ENCODE measurements at regions not wholly inside any gene's neighbourhood (a gene's known extent, or its start where the extent isn't known, plus 50 kb on each side); places are given as distances from the start of the nearest gene placed in this dataset.
"Not testable (repeated sequence)": the region's sequence is repeated elsewhere in the genome, so short reads cannot be mapped to it uniquely, and the experiment has no call there.

- DNase-seq, result no peak
These were observed 426.6 kb downstream of the NDFIP2 start for GRCh38 chr13:79907527-79907926.

DNA sequence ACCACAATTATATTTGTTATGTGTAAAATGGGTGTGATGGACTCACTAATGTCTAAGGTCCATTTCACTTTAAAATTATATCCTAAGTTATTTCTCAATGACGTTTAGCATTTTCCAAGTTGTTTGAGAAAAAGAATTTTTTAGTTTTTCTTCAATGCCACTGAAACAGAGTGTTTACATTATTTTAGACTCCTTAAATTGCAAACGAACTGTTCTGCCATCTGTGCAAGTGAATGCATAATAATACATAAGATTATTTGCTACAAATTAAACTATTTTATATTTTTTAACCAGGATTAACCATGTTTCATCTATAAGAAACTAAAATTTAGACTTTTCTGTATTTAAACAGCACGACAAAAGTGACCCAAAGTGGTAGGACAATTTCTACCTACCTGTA, 425.4 kb downstream of the NDFIP2 start:
- DNase-seq, result no peak

GRCh38 chr13:79905018-79905417, 424.1 kb downstream of the NDFIP2 start:
- DNase-seq, result no peak

DNA sequence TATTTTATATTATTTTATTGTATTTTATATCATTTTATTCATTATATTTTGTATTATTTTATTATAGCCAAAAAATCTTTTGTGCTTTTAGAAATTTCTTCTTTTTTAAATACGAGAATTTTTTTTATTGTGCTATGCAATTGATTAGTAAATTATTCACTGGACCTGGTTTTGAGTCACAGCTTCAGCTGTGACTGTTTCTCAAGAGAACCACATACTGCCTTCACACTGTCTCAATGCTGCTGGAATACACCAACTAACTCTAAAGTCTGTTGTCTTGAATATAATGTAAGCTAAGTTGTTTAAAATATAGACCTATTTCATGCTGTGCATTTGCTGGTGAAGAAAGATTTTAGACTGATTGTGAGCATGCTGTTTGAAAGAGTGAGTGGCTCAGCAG, 423.6 kb downstream of the NDFIP2 start:
- DNase-seq, result no peak

DNA sequence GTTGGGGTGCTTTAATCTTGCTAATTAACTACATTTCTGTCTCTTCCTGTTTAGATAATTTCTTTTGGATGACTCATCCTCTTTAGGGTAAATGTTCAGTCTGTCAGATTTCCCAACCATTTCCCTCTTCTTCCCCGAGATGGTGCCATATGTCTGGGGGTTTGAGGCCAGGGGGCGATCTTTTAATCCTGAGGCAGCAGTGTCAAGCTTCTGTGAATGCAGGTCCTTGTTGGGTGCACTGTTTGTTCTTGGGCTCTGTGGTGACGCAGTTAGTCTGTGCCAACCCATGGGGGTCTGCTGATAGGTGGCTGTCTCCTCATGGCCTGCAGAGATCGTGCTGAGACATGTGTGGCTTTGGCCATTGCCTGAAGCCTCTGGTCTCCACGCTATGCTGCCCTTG, 420.4 kb downstream of the NDFIP2 start:
- DNase-seq, result peak; percentile 15

- no peak for DNase-seq
These were observed 419.4 kb downstream of the NDFIP2 start for GRCh38 chr13:79900356-79900755.

DNA sequence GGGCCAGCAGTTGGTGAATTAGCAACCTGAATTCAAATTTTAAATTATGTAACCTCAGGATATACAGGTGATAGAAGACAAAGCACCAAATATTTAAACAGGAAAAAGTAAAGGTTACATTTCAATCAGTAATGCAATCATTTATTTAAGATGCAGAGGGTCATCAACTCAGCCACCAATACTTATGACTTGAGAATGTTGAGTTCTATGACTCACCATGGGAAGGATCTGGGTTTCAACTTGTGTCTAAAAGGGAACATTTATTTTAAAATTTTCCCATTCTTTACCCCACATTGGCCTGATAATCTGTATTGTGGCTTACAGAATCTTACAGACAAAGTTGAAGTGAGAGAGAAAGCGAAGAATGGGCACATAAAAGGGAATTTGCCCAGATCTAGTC, 418.0 kb downstream of the NDFIP2 start:
- DNase-seq, result no peak

DNA sequence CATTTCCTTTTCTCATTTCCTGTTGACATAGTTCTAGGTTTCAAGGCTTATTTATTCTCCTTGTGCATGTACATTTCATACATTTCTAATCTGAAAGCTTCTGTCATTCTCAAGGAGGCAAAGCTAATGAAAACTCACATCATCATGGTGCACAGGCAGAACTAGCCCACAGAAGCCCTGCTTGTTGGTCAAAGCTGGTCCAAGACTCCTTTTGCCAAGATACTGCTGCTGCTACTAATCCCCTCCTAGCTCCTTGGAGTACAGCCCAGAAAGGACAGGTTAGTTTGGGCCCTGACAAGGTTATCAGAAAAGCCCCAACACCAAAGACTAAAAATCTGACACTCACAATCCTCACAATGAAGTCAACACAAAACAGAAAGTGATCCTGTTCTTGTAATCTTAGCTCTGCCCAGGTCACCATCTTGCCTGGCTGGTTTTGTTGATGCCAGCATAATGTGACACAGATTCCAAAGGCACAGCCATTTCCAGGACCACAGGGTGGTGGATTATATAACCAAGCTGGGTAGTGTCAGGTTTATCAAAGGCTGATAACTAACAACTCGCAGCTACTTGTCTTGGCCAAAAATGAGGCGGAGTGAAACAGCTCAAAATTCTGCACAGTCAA, 417.4 kb downstream of the NDFIP2 start:
- no peak for DNase-seq

DNA sequence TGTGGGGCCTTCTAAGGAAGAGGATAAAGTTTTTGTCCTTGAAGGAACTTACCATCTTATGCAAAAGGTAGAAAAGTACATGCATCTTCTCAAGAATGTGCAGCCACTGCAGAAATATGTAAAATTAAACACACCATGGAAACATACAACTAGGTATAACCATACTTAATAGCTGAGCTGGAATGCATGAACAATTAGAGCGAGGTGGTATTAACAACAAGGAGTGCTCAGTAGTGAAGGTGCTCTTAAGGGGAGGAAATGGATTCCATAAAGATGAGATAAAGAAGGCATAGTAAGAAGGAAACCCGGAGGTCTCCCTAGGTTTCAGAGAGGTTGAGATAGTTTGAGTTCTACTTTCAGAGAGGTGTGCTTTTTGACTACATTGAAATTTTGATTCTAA, 415.9 kb downstream of the NDFIP2 start:
- DNase-seq, result no peak

DNA sequence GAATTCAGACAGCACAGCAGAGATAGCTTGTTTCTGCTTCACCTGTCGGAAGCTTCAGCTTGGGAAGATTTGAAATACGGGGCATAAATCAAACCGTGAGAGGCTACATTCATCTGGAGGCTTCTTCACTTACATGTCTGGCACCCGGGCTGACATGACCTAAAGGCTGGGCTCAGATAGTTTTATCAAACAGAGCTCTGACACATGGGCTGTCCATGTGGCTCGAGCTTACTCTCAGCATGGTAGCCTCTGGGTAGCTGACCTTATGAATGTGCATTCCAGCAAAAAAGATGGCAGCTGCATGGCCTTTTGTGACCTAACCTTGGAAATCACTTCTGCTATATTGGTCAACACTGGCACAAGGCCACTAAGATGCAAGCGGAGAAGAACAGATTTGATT, 414.5 kb downstream of the NDFIP2 start:
- no peak for DNase-seq

- DNase-seq, result not testable (repeated sequence)
These were observed 406.3 kb downstream of the NDFIP2 start for GRCh38 chr13:79887278-79887677.

DNA sequence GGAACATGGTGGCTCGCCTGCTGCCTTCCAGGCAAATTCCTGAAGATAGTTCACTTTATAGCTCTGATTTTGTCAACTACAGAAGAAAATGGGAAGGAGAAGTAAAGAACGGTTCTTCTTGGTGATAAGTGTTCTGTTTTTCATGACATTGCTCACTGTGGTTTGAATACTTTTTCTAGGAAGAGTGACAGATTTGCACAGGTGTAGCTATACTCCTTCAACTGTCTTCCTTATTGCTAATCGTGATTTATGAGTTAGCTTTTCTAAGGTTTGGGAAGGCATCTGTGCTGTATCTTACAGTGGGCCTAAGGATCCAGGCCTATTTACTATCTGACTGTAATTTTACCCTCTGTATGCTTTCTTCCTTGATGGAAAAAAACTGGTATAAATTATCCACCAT, 405.6 kb downstream of the NDFIP2 start:
- no peak for DNase-seq

- DNase-seq, result no peak
These were observed 403.9 kb downstream of the NDFIP2 start for GRCh38 chr13:79884890-79885289.

DNA sequence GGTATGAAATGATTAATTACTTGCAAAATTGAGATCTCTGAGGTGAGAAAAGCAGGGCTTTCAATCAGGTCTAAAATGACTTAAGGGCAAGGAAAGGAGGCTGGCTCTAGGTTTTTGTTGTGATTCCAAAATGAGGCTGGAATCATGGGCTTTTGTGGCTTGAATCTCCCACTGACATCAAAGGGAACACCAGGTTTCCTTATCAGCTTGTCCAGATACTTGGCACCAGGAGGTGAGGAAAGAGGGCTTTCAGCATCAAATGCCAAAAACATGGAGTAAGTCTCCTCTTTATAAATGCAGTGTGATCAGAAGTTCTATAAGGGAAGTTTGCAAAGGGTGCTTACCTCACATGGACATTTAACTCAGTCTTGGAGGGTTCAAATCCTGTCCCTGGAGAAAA, 402.3 kb downstream of the NDFIP2 start:
- DNase-seq, result no peak

GRCh38 chr13:79880818-79881217, 399.9 kb downstream of the NDFIP2 start:
- DNase-seq, result no peak

GRCh38 chr13:79874396-79875360, 393.7 kb downstream of the NDFIP2 start:
- no peak for DNase-seq

DNA sequence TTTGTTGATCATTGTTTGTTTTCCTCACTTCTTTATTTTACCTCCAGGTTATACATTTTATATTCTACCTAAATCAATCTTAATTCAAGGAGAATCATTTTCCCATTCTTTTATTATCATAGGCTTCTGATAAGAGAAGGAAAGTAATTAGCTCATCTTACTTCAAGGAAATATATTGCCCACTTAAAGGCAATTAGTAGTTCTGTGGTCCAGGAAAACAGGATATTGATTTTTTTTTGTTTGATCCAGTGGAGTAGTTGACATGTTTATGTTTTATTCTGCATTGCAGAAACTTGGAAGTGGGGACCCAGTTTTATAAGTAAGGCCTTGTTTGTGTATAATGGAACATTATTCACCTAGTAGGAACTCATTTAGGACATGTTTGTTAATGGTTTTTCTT, 390.6 kb downstream of the NDFIP2 start:
- DNase-seq, result no peak

GRCh38 chr13:79870766-79871165, 389.8 kb downstream of the NDFIP2 start:
- DNase-seq, result no peak

DNA sequence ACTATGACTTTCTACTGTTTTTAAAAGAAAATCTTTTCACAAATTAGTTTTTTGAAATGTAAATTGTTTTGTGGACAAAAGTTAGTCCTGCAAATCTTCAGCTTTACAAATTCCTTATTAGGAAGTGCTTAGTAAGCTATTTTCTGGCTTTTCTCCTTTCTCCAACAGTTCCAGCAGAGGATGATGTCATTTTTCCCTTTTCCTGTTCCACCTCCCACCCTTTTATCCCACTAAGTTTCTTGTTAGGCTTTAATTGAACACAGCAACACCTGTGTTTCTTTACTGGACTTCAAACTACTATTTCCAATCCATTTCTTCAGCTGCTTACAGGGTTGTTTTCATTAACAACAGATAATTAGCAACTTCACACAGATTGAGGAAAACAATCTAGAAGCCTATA, 389.2 kb downstream of the NDFIP2 start:
- no peak for DNase-seq

- no peak for DNase-seq
These were observed 388.4 kb downstream of the NDFIP2 start for GRCh38 chr13:79869326-79869725.

GRCh38 chr13:79867254-79867653, 386.3 kb downstream of the NDFIP2 start:
- peak; percentile 26 for DNase-seq

GRCh38 chr13:79866436-79866835, 385.5 kb downstream of the NDFIP2 start:
- DNase-seq, result no peak

GRCh38 chr13:79862515-79862914, 381.6 kb downstream of the NDFIP2 start:
- no peak for DNase-seq

- DNase-seq, result no peak
These were observed 380.8 kb downstream of the NDFIP2 start for GRCh38 chr13:79861731-79862130.

Measured in SIG-M5 (cell line).